GDM1 (cell line): ENCODE measurements at regions not wholly inside any gene's neighbourhood (a gene's known extent, or its start where the extent isn't known, plus 50 kb on each side); places are given as distances from the start of the nearest gene placed in this dataset.
"Not testable (repeated sequence)": the region's sequence is repeated elsewhere in the genome, so short reads cannot be mapped to it uniquely, and the experiment has no call there.

Source experiments
- DNase-seq: peaks from one replicate; lab custom pipeline; 2025; lab: John Stamatoyannopoulos, UW

- DNase-seq: no peak
Measured at GRCh38 chr4:179586460-179586859, 2144.2 kb upstream of the AGA start.

DNA sequence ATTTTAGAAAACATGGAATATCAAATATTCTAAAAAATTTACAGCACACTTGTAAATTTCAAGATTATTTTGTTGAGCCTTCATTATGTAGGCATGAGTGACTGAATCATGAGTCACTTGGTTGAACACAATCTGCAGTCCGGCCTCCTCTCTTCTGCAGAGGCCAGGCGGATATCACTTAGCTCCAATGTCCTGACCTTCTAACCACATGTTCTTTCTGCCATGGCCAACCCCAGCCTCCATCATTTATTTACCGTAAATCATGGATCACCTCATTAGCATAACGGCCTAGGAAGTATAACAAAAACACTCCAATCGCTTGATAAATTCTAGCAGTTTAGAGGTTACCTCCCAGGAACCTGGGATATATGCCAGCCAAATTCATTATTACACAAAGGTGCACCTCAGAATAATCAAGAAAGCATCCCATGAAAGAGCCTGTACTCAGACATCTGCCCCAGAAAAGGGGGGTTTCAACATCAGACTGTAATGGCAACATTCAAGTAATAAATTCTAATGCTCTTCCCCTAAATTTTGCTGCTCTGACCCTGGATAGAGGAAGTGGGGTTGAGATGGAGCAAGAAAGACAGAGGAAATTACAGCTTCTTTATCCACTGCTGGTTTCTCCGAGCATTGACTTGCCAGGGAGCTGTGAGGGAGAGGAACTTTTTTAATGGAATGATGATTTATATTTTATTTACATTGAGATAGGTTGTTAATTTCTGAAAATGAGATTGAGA is 2153.6 kb upstream of the AGA start:
- DNase-seq: no peak

DNA sequence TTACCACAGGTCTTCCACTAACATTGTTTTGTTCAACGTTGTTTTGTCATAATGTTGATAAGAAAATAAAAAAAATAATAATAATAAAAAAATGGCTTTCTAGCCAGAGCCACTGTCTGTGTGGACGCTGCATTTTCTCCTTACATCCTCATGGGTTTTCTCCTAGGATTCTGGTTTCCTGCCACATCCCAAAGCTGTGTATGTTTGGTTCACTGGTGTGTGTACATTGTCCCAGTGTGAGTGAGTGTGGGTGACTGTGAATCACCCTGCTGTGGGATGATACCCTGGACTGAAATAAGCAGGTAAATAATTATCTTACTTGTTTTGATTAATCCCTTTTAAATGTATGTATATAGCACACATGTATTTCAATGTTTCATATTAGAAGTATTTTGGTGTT is 2154.4 kb upstream of the AGA start:
- no peak for DNase-seq

GRCh38 chr4:179597301-179597700 is 2155.1 kb upstream of the AGA start:
- DNase-seq: no peak

DNA sequence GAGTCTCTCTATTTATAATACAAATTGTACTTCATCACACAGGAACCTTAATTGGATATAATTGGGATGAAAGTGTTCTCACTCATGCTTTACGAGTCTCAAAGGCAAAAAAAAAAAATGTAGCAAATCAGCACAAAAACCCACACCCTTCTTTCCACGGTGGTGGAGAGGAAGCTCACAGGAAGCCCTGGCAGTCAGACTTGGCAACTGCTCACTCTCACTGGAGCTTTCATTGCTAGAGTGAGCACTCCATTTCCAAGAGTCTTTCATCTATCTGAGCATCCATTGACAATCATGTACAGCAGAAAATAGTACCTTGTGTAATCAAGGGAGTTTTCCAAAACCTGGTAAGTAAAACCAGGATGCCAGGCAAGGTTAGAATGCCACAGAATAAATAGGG is 2159.4 kb upstream of the AGA start:
- no peak for DNase-seq

DNA sequence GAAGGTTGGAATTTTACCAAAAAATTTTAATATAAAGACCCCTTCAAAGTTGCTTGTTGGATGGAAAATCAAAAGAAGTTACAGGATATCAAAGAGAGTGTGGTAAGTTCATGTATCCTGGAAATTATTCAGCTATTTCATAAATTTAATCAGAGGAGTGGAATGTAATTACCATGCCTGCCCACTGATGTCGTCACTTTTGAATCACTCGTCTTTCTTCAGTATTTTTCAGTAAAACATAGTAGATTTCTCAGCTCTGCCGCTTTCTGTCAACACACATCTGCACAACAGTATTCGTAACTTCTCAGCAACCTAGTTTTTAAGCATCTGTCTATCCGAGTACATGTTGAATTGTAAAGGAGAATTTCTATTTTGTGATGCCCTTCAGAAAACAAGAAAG is 2163.0 kb upstream of the AGA start:
- DNase-seq: no peak

DNA sequence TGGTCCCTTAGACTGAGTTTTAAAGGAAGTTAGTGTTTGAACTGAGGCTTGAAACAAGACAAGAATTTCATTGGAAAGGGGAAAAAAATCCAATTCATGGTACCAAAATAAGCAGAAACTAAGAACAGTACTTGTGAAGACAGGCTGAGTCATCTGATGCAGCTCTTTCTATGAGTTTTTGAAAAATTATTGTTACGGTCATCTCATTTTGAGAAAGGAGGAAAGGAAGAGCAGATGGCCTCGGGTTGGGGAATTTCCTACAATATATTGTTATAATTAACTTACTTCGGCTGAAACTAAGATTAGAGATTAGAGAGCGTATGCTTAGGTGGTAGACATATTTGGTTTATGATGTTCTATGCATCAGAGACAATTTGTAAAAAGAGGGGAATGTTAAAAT is 2164.8 kb upstream of the AGA start:
- DNase-seq: no peak

- DNase-seq: no peak
Measured at GRCh38 chr4:179615704-179616103, 2173.5 kb upstream of the AGA start.

- no peak for DNase-seq
Measured at GRCh38 chr4:179618966-179619365, 2176.7 kb upstream of the AGA start.

DNA sequence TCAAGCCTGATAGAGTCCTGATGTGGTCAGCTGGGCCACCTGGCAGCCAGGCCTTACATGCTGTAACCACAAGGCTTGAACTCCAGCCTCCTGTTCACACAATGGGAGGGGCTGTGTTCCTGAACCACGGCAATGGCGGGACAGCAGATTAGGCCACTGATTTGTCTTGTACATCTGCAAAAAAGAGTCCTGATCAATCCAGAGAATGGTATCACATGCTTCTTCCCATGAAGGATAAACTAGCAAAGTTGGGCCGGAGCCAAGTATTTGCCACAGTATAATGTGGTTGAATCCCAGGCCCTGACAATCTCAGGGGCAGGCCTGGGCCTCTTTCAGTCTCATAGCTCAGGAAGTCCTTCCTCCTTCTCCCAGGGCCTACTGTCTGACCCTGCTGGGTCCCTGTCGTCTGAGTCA is 2182.5 kb upstream of the AGA start:
- no peak for DNase-seq

GRCh38 chr4:179625406-179625805 is 2183.2 kb upstream of the AGA start:
- DNase-seq: no peak

GRCh38 chr4:179626687-179627086 is 2184.4 kb upstream of the AGA start:
- DNase-seq: no peak

DNA sequence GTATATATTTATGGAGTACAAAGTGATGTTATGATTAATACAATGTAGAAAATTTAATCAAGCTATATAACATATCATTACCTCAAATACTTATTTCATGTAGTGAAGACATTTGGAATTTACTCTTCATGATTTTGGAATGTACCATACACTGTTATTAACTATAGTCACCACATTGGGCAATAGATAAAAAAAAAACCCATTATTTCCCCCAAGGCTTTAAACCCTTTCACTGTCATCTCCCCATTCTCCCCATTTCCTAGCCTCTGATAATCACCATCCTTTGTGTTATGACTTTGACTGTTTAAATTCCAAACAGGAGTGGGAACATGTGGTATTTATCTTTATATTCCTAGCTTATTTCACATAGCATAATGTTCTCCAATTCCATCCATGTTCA is 2189.1 kb upstream of the AGA start:
- DNase-seq: no peak

DNA sequence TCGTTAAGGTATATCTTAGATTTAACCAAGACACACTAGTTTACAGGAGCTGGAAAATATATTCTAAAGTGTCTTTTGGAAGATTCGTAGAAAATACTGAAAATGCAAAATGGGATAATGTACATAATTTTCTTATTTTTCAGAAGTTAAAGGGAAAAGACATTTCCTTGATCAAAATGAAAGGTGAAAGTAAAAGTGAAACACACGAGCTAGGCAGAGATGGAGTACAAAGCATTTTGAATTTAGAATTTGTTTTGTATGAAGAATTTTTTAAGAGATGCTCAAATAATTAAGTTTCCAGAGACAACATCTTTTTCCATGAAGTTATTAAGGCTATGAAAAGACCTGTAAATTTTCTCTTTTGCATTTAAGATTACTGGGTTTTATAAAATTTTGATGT is 2192.6 kb upstream of the AGA start:
- DNase-seq: no peak

DNA sequence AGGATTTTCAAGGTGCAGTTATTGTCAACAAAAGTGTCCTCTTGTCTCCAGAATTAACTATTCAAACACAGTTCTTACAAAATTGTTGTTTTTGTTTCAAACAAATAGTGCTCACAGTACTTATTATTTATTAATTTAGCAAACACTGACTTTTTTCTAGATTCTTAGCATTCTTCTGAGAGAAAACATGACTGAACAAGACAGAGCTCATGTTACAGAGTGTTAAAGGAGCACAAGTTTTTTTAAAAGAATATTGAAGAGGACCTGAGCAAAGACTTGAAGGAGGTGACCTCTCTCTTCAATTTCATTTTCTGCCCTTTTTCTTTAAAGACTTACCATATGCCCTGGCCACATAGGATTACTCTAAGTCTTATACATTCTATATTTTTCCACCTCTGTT is 2220.3 kb upstream of the AGA start:
- no peak for DNase-seq

DNA sequence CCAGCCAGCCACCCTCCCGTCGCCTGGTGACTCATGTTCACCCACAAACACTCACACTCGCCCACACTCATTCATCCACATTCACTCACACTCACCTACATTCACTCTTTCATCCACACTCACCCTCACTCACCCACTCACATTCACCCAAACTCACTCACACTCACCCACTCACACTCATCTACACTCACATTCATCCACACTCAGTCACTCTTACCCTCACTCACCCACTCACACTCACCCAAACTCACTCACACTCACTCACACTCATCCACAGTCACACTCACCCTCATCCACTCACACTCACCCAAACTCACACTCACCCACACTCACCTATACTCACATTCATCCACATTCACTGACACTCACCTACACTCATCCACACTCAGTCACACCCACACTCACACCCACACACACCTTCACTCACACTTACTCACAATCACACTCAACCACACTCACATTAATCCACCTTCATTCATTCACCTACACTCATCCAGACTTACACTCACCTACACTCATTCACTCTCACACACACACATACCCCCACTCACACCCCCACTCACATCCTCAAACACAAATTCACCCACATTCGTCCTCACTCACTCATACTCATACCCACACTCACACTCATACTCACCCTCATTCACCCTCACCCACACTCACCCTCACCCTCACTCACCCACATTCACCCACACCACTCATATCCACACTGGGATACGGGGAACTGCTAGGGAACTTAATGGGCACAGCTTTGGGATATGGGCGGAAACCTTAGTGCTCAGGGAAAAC is 2221.6 kb upstream of the AGA start:
- no peak for DNase-seq

- DNase-seq: no peak
Measured at GRCh38 chr4:179664430-179665027, 2222.3 kb upstream of the AGA start.

DNA sequence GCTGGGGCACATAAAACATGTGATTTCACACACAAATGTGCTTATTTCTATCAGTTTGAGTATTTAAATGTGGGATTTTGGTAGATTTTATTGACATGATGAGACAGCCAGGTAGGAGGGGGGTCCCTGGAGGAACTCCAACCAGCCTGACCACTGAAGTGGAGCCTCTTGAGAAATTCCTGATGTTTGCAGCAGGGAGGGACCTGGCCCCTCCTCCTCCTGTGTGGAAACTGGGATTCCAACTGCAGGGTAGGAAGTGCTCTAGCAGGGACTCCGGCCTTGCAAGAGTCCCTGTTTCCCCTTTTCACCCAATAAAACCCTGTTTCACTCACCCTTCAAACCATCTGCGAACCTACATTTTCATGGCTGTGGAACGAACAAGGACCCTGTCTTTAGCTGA is 2224.0 kb upstream of the AGA start:
- no peak for DNase-seq

GRCh38 chr4:179671609-179672008 is 2229.4 kb upstream of the AGA start:
- no peak for DNase-seq

DNA sequence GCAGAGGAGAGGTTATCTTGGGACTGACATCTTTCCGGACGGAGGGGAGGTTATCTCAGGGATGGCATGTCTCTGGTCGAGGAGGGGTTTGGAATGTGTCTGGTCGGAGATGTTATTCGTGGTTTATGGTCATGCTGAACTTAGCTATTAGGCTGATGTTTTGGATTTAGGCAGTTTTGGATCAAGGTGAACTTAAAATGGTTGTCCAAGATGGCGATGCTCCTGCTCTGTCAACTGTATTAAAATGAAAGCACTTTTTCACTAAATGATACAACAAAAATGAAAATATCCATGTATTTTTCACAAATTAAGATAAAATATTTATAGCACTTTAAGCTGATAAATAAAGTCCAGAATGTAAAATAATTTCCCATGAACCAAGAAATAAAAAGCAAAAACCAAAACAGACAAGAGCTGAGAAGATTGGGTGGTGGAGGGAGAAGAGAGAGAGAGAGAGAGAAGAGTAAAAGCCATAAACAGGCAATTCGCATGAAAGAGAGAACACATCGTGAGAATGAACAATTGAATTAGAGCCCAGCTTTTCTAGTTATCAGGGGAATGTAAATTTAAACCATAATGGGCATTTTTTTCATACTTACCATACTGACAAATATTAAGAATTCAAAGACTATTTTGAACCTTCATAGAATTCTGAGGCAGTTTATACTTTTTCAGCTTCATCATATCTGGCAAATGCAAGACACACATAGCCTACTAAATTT is 2236.0 kb upstream of the AGA start:
- no peak for DNase-seq

DNA sequence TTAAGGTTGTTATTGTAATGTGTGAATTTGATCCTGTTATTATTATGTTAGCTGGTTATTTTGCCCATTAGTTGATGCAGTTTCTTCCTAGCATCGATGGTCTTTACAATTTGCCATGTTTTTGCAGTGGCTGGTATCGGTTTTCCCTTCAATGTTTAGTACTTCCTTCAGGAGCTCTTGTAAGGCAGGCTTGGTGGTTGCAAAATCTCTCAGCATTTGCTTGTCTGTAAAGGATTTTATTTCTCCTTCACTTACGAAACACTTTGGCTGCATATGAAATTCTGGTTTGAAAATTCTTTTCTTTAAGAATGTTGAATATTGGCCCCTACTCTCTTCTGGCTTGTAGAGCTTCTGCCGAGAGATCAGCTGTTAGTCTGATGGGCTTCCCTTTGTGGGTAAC is 2241.4 kb upstream of the AGA start:
- not testable (repeated sequence) for DNase-seq

- no peak for DNase-seq
Measured at GRCh38 chr4:179692222-179692621, 2250.0 kb upstream of the AGA start.

DNA sequence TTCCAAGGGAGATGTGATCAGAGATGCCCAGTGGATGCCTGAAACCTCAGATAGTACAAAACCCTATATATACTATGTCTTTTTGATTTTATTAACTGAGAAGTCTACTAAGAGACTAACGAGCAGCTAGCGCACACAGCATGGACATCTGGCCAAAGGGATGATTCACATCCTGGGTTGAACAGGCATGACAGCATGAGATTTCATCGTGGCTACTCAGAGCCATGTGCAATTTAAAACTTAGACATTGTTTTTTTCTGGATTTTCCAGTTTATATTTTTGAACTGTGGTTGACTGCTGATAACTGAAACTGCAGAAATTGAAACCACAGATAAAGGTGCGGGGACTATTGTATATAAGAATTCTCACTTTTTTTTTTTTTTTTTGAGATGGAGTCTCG is 2252.9 kb upstream of the AGA start:
- no peak for DNase-seq
